ENCODE measurements at regions not wholly inside any gene's neighbourhood (a gene's known extent, or its start where the extent isn't known, plus 50 kb on each side); places are given as distances from the start of the nearest gene placed in this dataset.
"Not testable (repeated sequence)": the region's sequence is repeated elsewhere in the genome, so short reads cannot be mapped to it uniquely, and the experiment has no call there.

DNA sequence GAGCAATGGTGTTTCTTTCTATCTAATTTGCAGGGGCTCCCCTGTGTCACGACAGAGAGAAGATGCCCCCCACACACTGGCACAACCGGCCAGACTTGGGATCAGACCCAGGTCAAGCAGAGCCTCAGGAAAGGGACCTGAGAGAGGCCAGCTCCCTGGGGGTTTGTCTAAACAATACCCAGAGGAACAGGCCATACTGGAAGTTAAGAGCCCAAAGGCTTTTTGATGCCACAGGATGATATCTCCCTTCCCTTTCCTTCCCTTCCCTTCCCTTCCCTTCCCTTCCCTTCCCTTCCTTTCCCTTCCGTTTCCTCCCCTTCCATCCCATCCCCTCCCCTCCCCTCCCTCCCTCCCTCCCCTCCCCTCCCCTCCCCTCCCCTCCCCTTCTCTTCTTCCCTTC lies 139.2 kb downstream of the ARL4C start:
- DNase-seq: no peak
- 68 to 87% methylated on average over 2 to 3 of the region's 3 CpGs for WGBS, 2 donors
- no peak overlapping the region for H3K4me3 ChIP-seq (replicated peaks in 1 of 3)
- no peak overlapping the region for H3K27ac ChIP-seq
- H3K27me3 ChIP-seq: no peaks in the 10 kb centered on the region
- TF ChIP-seq POLR2A (IDR thresholded peaks at IDR 0.05): no peak
- TF ChIP-seq, protein P1, sequence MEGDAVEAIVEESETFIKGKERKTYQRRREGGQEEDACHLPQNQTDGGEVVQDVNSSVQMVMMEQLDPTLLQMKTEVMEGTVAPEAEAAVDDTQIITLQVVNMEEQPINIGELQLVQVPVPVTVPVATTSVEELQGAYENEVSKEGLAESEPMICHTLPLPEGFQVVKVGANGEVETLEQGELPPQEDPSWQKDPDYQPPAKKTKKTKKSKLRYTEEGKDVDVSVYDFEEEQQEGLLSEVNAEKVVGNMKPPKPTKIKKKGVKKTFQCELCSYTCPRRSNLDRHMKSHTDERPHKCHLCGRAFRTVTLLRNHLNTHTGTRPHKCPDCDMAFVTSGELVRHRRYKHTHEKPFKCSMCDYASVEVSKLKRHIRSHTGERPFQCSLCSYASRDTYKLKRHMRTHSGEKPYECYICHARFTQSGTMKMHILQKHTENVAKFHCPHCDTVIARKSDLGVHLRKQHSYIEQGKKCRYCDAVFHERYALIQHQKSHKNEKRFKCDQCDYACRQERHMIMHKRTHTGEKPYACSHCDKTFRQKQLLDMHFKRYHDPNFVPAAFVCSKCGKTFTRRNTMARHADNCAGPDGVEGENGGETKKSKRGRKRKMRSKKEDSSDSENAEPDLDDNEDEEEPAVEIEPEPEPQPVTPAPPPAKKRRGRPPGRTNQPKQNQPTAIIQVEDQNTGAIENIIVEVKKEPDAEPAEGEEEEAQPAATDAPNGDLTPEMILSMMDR (IDR thresholded peaks at IDR 0.05): no peak
- H3K36me3 ChIP-seq: no peaks in the 10 kb centered on the region
- H3K9me3 ChIP-seq: no peaks in the 10 kb centered on the region
- intact Hi-C loops (cut with DNase I): no loop called here
- no peaks in the 10 kb centered on the region for H3K4me1 ChIP-seq

DNA sequence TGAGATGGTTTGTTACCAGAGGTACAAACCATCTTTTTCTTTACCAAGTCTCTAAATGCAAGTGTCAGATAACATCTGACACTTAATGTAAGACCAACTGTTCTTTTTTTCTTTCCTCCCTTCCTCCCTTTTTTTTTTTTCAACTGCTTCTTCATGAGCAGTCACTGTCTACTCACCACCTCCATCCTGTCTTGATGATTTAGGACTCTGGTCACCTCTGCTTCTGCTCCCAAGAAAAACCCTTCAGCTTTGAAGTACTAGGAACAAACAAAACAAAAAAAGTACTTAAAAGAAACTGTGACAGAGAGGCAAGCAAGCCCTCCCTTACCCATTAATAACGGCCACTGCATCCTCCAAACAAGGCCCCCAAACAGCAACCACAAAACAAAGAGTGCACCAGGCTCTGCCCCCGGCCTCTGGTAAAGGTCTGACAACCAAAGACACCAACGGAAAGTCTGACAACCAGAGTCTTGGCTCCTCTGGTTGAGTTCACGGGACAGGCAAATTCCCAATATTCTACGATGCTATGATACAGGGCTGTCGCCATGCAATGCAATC lies 141.0 kb downstream of the ARL4C start:
- no peak for DNase-seq
- H3K27ac ChIP-seq: no peak overlapping the region
- no peak overlapping the region for H3K4me3 ChIP-seq (replicated peaks in 1 of 3)
- TF ChIP-seq, protein P1 (IDR thresholded peaks at IDR 0.05): no peak
- no peak for TF ChIP-seq POLR2A (IDR thresholded peaks at IDR 0.05)
- no peaks in the 10 kb centered on the region for H3K27me3 ChIP-seq
- intact Hi-C loops (cut with DNase I): no loop called here
- no peaks in the 10 kb centered on the region for H3K36me3 ChIP-seq
- H3K9me3 ChIP-seq: no peaks in the 10 kb centered on the region
- 46 to 47% methylated on average over 6 of the region's 6 CpGs for WGBS, 2 donors
- H3K4me1 ChIP-seq: no peaks in the 10 kb centered on the region

DNA sequence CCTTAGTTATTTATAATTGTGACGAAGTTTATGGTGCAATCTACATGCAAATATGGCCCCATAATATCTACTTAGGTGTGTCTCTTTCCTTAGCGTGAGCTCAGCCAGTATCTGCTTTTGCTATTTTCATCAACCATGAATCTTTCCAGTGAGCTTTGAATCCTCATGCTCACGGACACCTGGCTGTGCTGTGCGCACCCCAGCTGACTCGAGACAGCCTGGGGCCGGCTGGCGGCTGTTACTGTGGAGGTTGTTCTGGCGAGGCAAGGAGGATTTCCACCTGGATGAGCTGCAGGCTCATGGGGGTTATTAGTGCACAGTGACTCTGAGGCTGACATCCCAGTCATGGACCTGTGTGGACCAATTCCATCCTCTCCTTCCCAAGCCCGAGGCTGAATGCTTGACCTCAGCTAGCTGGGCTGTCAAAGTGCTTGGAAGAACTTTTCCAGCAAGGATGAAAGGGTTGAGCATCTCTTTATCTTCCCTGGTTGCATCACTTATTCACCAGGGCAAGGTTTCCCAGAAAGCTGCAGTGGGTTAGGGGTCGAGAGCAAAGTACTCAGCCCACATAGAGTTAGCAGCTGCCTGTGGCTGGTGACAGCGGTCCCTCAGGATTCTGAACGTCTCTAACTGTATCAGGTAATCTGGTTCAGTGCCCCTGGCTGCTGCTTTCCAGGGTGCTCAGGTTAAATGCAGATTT lies 141.7 kb downstream of the ARL4C start:
- Histone ChIP-seq H3K9me3 (no peaks in the 10 kb centered on the region), H3K27me3 (no peaks in the 10 kb centered on the region), H3K4me1 (no peaks in the 10 kb centered on the region), H3K36me3 (no peaks in the 10 kb centered on the region), H3K27ac (no peak overlapping the region), H3K4me3 (replicated peaks in 1 of 3) (no peak overlapping the region)
- intact Hi-C loops (cut with DNase I): no loop called here
- DNase-seq: no peak
- TF ChIP-seq, protein P1 (IDR thresholded peaks at IDR 0.05): no peak
- TF ChIP-seq POLR2A (IDR thresholded peaks at IDR 0.05): no peak
- 59 to 60% methylated on average over 9 to 12 of the region's 12 CpGs for WGBS, 2 donors

DNA sequence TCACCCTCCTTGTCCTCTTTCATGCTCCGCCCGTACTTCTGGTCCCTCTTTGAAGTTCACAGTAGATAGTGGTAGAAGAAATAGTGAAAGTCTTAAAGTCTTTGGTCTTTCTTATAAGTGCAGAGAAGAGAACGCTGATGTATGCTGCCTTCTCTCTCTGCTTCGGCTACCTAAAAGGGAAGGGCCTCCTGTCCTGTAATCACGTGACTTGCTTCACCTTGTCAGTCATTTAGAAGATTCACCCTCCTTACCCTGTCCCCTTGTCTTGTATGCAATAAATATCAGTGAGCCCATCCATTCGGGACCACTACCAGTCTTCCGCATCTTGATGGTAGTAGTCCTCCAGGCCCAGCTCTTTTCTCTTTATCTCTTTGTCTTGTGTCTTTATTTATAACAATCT lies 144.6 kb downstream of the ARL4C start:
- intact Hi-C loops (cut with DNase I): no loop called here
- Histone ChIP-seq H3K27ac (no peak overlapping the region), H3K9me3 (no peaks in the 10 kb centered on the region), H3K4me3 (replicated peaks in 1 of 3) (no peak overlapping the region), H3K27me3 (no peaks in the 10 kb centered on the region), H3K4me1 (no peaks in the 10 kb centered on the region), H3K36me3 (no peaks in the 10 kb centered on the region)
- no peak for DNase-seq
- TF ChIP-seq, protein P1 (IDR thresholded peaks at IDR 0.05): no peak
- no peak for TF ChIP-seq POLR2A (IDR thresholded peaks at IDR 0.05)
- WGBS, 2 donors: 59 to 71% methylated on average over 7 of the region's 7 CpGs

DNA sequence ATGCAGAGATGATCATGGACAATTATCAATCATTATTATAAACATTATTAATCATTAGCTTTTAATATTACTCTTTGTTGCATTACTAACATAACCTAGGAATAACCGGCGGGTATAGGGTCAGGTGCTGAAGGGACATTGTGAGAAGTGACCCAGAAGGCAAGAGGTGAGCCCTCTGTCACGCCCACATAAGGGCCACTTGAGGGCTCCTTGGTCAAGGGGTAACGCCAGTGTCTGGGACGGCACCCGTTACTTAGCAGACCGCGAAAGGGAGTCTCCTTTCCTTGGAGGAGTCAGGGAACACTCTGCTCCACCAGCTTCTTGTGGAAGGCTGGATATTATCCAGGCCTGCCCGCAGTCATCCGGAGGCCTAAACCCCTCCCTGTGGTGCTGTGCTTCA lies 145.0 kb downstream of the ARL4C start:
- intact Hi-C loops (cut with DNase I); H3K4me1 ChIP-seq; H3K36me3 ChIP-seq; H3K4me3 ChIP-seq (replicated peaks in 1 of 3); H3K9me3 ChIP-seq; H3K27ac ChIP-seq; H3K27me3 ChIP-seq: not testable (repeated sequence)
- peak; percentile 70 to 72 for DNase-seq
- 39 to 48% methylated on average over 9 to 10 of the region's 10 CpGs for WGBS, 2 donors

All from thyroid gland (tissue), 4 donors.